SK-N-SH treated with all-trans-retinoic acid at 6 μM for 48 hours (cell line): ENCODE measurements at regions not wholly inside any gene's neighbourhood (a gene's known extent, or its start where the extent isn't known, plus 50 kb on each side); places are given as distances from the start of the nearest gene placed in this dataset.

ENCODE experiments used
- ATAC-seq: fragments of 200-7000 bp; cut with Tn5 transposase; 3 replicates; pipeline ENCODE4 v1.9.1; 2020; ENCODE audit warnings: mild to moderate bottlenecking, moderate library complexity
- BACH2 ChIP-seq: fragments of 250-450 bp; sonication (Bioruptor Pico); IDR thresholded peaks from 2 replicates; pipeline ENCODE4 v1.9.0; 2021; ENCODE audit warnings: mild to moderate bottlenecking, borderline replicate concordance
- CSDC2 ChIP-seq: fragments of 250-450 bp; sonication (Bioruptor Pico); IDR thresholded peaks from 2 replicates; pipeline ENCODE4 v1.5.0; 2020; ENCODE audit warnings: mild to moderate bottlenecking, moderate library complexity
- ESRRG ChIP-seq: fragments of 250-450 bp; sonication (Bioruptor Pico); IDR thresholded peaks from 2 replicates; pipeline ENCODE4 v1.6.1; 2021; ENCODE audit warnings: mild to moderate bottlenecking
- GLIS3 ChIP-seq: fragments of 250-450 bp; sonication (Bioruptor Pico); IDR thresholded peaks from 2 replicates; pipeline ENCODE4 v1.5.0; 2020; ENCODE audit warnings: mild to moderate bottlenecking, moderate library complexity
- ISL1 ChIP-seq: fragments of 250-450 bp; sonication (Bioruptor Pico); IDR thresholded peaks from 2 replicates; pipeline ENCODE4 v2.1.2; 2022; ENCODE audit warnings: mild to moderate bottlenecking, moderate library complexity
- OSR1 ChIP-seq: fragments of 250-450 bp; sonication (Bioruptor Pico); IDR thresholded peaks from 2 replicates; pipeline ENCODE4 v1.8.0; 2022; ENCODE audit warnings: moderate library complexity, mild to moderate bottlenecking, inconsistent platforms
- TCF4 ChIP-seq: fragments of 250-450 bp; sonication (Bioruptor Pico); IDR thresholded peaks from 2 replicates; pipeline ENCODE4 v1.8.0; 2021; ENCODE audit warnings: mild to moderate bottlenecking, moderate library complexity, borderline replicate concordance
- TOX ChIP-seq: fragments of 250-450 bp; sonication (Bioruptor Pico); IDR thresholded peaks from 2 replicates; pipeline ENCODE4 v1.8.0; 2021; ENCODE audit warnings: mild to moderate bottlenecking, moderate library complexity, borderline replicate concordance
- ZC3H10 ChIP-seq: fragments of 250-450 bp; sonication (Bioruptor Pico); IDR thresholded peaks from 2 replicates; pipeline ENCODE4 v1.5.1; 2021; ENCODE audit warnings: mild to moderate bottlenecking, moderate library complexity
- ZFP3 ChIP-seq: fragments of 250-450 bp; sonication (Bioruptor Pico); IDR thresholded peaks from 2 replicates; pipeline ENCODE4 v1.5.0; 2020; ENCODE audit warnings: mild to moderate bottlenecking, moderate library complexity
- ZNF565 ChIP-seq: fragments of 450-650 bp; formaldehyde crosslinking; conservative IDR thresholded peaks from 2 replicates; pipeline ENCODE4 v1.5.0; 2020; ENCODE audit warnings: low read depth, mild to moderate bottlenecking, moderate library complexity
- ZNF70 ChIP-seq: fragments of 450-650 bp; formaldehyde crosslinking; IDR thresholded peaks from 2 replicates; pipeline ENCODE4 v1.5.0; 2020; ENCODE audit warnings: mild to moderate bottlenecking, moderate library complexity
- ZNF8 ChIP-seq: fragments of 450-650 bp; formaldehyde crosslinking; IDR thresholded peaks from 2 replicates; pipeline ENCODE4 v1.5.0; 2020; ENCODE audit warnings: mild to moderate bottlenecking, moderate library complexity
- TF ChIP-seq, protein P1 (sequence below): fragments of 250-450 bp; sonication (Bioruptor Pico); IDR thresholded peaks from 2 replicates; pipeline ENCODE4 v1.5.0; 2020; ENCODE audit warnings: mild to moderate bottlenecking, moderate library complexity
- TF ChIP-seq, protein P2 (sequence below): fragments of 250-450 bp; sonication (Bioruptor Pico); IDR thresholded peaks from 2 replicates; pipeline ENCODE4 v1.8.0; 2020; ENCODE audit warnings: mild to moderate bottlenecking, moderate library complexity, borderline replicate concordance
- TF ChIP-seq, protein P3 (sequence below): fragments of 250-450 bp; sonication (Bioruptor Pico); IDR thresholded peaks from 2 replicates; pipeline ENCODE4 v1.8.0; 2021; ENCODE audit warnings: low read depth, mild to moderate bottlenecking, moderate library complexity, borderline replicate concordance
- TF ChIP-seq, protein P4 (sequence below): fragments of 250-450 bp; sonication (Bioruptor Pico); IDR thresholded peaks from 2 replicates; pipeline ENCODE4 v1.5.1; 2021; ENCODE audit warnings: mild to moderate bottlenecking, moderate library complexity
- TF ChIP-seq, protein P5 (sequence below): fragments of 250-450 bp; sonication (Bioruptor Pico); IDR thresholded peaks from 2 replicates; pipeline ENCODE4 v1.5.1; 2020; ENCODE audit warnings: low read depth, mild to moderate bottlenecking, moderate library complexity

DNA sequence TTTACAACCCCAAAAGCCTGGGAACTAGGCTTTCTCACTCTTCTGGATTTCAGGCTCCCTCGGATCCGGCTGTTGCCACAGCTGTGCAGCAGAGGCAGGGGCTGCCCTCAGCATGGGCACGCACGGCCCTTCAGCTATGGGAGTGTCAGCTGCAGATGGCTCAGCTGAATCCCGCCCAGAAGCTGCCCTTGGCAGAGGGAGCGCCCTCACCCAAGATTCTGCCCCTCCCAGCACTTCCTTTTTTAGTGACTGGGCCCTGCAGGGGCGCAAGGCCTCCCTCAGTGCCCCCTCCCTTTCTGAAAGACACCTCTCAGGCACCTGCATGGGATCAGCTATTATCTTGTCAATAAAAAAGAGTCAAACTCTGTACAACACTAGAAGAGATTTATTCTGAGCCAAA, 67.9 kb upstream of the THBS2 start:
- TF ChIP-seq, protein P1, sequence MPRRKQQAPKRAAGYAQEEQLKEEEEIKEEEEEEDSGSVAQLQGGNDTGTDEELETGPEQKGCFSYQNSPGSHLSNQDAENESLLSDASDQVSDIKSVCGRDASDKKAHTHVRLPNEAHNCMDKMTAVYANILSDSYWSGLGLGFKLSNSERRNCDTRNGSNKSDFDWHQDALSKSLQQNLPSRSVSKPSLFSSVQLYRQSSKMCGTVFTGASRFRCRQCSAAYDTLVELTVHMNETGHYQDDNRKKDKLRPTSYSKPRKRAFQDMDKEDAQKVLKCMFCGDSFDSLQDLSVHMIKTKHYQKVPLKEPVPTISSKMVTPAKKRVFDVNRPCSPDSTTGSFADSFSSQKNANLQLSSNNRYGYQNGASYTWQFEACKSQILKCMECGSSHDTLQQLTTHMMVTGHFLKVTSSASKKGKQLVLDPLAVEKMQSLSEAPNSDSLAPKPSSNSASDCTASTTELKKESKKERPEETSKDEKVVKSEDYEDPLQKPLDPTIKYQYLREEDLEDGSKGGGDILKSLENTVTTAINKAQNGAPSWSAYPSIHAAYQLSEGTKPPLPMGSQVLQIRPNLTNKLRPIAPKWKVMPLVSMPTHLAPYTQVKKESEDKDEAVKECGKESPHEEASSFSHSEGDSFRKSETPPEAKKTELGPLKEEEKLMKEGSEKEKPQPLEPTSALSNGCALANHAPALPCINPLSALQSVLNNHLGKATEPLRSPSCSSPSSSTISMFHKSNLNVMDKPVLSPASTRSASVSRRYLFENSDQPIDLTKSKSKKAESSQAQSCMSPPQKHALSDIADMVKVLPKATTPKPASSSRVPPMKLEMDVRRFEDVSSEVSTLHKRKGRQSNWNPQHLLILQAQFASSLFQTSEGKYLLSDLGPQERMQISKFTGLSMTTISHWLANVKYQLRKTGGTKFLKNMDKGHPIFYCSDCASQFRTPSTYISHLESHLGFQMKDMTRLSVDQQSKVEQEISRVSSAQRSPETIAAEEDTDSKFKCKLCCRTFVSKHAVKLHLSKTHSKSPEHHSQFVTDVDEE (CRISPR knock-in tag) = no peak
- TF ChIP-seq ZNF565 (CRISPR knock-in tag) = no peak
- no peak for TF ChIP-seq ZFP3 (CRISPR knock-in tag)
- TF ChIP-seq, protein P2, sequence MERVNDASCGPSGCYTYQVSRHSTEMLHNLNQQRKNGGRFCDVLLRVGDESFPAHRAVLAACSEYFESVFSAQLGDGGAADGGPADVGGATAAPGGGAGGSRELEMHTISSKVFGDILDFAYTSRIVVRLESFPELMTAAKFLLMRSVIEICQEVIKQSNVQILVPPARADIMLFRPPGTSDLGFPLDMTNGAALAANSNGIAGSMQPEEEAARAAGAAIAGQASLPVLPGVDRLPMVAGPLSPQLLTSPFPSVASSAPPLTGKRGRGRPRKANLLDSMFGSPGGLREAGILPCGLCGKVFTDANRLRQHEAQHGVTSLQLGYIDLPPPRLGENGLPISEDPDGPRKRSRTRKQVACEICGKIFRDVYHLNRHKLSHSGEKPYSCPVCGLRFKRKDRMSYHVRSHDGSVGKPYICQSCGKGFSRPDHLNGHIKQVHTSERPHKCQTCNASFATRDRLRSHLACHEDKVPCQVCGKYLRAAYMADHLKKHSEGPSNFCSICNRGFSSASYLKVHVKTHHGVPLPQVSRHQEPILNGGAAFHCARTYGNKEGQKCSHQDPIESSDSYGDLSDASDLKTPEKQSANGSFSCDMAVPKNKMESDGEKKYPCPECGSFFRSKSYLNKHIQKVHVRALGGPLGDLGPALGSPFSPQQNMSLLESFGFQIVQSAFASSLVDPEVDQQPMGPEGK = no peak
- TF ChIP-seq, protein P3, sequence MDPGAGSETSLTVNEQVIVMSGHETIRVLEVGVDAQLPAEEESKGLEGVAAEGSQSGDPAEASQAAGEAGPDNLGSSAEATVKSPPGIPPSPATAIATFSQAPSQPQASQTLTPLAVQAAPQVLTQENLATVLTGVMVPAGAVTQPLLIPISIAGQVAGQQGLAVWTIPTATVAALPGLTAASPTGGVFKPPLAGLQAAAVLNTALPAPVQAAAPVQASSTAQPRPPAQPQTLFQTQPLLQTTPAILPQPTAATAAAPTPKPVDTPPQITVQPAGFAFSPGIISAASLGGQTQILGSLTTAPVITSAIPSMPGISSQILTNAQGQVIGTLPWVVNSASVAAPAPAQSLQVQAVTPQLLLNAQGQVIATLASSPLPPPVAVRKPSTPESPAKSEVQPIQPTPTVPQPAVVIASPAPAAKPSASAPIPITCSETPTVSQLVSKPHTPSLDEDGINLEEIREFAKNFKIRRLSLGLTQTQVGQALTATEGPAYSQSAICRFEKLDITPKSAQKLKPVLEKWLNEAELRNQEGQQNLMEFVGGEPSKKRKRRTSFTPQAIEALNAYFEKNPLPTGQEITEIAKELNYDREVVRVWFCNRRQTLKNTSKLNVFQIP (CRISPR knock-in tag) = no peak
- no peak for TF ChIP-seq CSDC2 (CRISPR knock-in tag)
- TF ChIP-seq ISL1 (CRISPR knock-in tag) = no peak
- no peak for TF ChIP-seq GLIS3 (CRISPR knock-in tag)
- TF ChIP-seq ESRRG (CRISPR knock-in tag) = no peak
- TF ChIP-seq ZC3H10 = no peak
- ATAC-seq = no peak

DNA sequence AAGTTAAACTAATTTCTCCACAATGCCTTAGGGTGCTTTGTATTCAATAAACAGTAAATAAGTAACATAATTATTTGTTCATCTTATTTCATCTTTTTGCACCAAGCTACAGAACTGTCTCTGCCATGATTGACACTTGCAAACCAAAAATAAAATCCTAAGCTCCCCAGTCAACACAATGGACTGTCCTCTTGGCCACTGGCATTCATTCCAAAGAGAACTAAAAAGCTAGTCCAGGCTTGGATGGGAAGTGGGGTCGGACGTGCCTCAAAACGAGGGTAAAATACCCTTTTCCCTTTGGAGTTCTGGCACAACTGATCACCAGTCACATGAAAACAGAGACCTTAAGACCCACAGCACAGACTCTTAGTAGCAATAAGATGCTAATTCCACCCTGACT, 66.4 kb upstream of the THBS2 start:
- ATAC-seq = no peak
- TF ChIP-seq, protein P3 (CRISPR knock-in tag) = no peak
- TF ChIP-seq TOX (CRISPR knock-in tag) (no peak), TCF4 (CRISPR knock-in tag) (no peak), ZNF565 (CRISPR knock-in tag) (no peak), ZC3H10 (no peak)
- TF ChIP-seq, all 23 proteins: peak for 0

DNA sequence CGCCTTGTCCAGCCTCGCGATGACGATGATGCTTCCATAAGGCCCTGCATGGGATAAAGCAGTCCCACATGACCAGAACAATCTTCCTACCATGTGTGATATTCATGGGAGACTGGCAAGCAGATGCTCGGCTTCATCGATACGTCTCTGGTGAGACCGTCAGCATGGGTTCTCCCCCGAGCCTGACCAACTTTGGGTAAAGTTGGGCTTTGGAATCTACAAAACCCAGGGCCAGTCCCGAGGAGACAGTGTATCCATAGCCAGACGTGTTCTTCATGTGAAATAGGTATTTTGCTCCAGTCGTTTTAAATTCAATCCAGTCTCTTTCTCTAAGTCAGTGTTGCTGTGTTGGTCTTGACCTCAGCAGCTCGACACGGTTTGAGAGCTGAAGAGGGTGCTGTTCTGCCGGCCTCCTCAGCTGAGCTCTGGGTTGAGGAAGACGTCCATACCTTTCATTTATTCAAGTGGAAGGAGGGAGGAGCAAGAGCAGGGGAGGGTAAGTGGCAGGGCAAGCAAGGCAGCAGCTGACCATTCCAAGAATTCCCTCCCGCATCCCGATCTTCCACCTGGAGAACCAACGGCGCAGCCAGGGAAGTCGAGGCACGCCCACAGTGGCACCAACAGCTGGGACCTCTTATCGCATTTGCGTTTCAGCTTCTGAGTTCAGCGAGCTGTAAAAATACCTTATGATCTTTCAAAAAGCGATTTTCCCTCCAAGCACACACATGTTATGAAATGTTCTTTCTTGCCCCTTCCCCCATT, 64.0 kb upstream of the THBS2 start:
- no peak for ATAC-seq
- TF ChIP-seq ZFP3 (CRISPR knock-in tag) (no peak), ZNF70 (CRISPR knock-in tag) (no peak), ISL1 (CRISPR knock-in tag) (no peak), ZNF8 (CRISPR knock-in tag) (no peak), GLIS3 (CRISPR knock-in tag) (no peak), TOX (CRISPR knock-in tag) (no peak), CSDC2 (CRISPR knock-in tag) (no peak), BACH2 (no peak), OSR1 (CRISPR knock-in tag) (no peak)
- TF ChIP-seq, protein P4, sequence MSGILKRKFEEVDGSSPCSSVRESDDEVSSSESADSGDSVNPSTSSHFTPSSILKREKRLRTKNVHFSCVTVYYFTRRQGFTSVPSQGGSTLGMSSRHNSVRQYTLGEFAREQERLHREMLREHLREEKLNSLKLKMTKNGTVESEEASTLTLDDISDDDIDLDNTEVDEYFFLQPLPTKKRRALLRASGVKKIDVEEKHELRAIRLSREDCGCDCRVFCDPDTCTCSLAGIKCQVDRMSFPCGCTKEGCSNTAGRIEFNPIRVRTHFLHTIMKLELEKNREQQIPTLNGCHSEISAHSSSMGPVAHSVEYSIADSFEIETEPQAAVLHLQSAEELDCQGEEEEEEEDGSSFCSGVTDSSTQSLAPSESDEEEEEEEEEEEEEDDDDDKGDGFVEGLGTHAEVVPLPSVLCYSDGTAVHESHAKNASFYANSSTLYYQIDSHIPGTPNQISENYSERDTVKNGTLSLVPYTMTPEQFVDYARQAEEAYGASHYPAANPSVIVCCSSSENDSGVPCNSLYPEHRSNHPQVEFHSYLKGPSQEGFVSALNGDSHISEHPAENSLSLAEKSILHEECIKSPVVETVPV (CRISPR knock-in tag) = no peak
- TF ChIP-seq, protein P3 (CRISPR knock-in tag) = no peak
- TF ChIP-seq, protein P5, sequence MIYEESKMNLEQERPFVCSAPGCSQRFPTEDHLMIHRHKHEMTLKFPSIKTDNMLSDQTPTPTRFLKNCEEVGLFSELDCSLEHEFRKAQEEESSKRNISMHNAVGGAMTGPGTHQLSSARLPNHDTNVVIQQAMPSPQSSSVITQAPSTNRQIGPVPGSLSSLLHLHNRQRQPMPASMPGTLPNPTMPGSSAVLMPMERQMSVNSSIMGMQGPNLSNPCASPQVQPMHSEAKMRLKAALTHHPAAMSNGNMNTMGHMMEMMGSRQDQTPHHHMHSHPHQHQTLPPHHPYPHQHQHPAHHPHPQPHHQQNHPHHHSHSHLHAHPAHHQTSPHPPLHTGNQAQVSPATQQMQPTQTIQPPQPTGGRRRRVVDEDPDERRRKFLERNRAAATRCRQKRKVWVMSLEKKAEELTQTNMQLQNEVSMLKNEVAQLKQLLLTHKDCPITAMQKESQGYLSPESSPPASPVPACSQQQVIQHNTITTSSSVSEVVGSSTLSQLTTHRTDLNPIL (CRISPR knock-in tag) = no peak
- TF ChIP-seq, protein P1 (CRISPR knock-in tag) = no peak
